ENCODE measurements at regions not wholly inside any gene's neighbourhood (a gene's known extent, or its start where the extent isn't known, plus 50 kb on each side); places are given as distances from the start of the nearest gene placed in this dataset.

- CTCF ChIA-PET: no interaction called here
- ATAC-seq (ENCODE audit: poor library complexity): no peak
Measured at GRCh38 chr9:92196400-92196799, 81.2 kb upstream of the SPTLC1 start.

DNA sequence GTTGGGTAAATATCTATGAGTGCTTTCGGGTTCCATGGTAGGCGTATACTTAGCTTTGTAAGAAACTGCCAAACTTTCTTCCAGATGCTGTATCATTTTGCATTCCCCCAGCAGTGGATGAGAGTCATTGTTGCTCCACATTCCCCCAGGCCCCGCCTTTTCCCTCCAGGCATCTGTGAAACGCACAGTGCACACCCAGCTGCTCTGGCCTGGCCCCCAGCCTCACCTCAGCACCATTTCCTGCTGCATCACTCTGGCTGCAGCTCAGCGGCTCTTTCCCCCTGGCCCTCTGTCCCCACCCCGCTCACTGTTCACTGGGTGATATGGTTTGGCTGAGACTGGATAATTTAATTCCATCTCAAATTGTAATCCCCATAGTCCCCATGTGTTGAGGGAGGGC, 76.6 kb upstream of the SPTLC1 start:
- Mint-ChIP-seq H3K36me3 (ENCODE audit: low read depth) (no peaks in the 10 kb centered on the region), H3K27ac (no peak overlapping the region), H3K27me3 (peaks cover 7% of the 10 kb centered on the region), H3K9me3 (peaks cover 4% of the 10 kb centered on the region), H3K4me3 (no peak overlapping the region), H3K4me1 (ENCODE audit: low read depth) (no peaks in the 10 kb centered on the region)
- no peaks in the 10 kb centered on the region for H3K27me3 ChIP-seq (ENCODE audit: control insufficient read depth in 1 of 2, insufficient read depth in 2 of 2, low read length in 2 of 2)
- ChIA-PET CTCF (no interaction called here), POLR2A (no interaction called here)
- ATAC-seq (ENCODE audit: poor library complexity) (no peak), DNase-seq (no peak)
- no peaks in the 10 kb centered on the region for H3K9me3 ChIP-seq (ENCODE audit: control insufficient read depth in 1 of 2, insufficient read depth in 1 of 2, low read length in 2 of 2)
- no peak overlapping the region for H3K27ac ChIP-seq (ENCODE audit: low read depth in 1 of 2, low read length in 2 of 2)
- no peaks in the 10 kb centered on the region for H3K36me3 ChIP-seq (ENCODE audit: insufficient read depth, low read length)
- H3K4me1 ChIP-seq (ENCODE audit: insufficient read depth, low read length): no peaks in the 10 kb centered on the region
- TF ChIP-seq, protein P1, sequence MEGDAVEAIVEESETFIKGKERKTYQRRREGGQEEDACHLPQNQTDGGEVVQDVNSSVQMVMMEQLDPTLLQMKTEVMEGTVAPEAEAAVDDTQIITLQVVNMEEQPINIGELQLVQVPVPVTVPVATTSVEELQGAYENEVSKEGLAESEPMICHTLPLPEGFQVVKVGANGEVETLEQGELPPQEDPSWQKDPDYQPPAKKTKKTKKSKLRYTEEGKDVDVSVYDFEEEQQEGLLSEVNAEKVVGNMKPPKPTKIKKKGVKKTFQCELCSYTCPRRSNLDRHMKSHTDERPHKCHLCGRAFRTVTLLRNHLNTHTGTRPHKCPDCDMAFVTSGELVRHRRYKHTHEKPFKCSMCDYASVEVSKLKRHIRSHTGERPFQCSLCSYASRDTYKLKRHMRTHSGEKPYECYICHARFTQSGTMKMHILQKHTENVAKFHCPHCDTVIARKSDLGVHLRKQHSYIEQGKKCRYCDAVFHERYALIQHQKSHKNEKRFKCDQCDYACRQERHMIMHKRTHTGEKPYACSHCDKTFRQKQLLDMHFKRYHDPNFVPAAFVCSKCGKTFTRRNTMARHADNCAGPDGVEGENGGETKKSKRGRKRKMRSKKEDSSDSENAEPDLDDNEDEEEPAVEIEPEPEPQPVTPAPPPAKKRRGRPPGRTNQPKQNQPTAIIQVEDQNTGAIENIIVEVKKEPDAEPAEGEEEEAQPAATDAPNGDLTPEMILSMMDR (IDR thresholded peaks at IDR 0.05): no peak
- H3K4me3 ChIP-seq (ENCODE audit: low read length): no peak overlapping the region
- intact Hi-C loops (cut with DNase I, micrococcal nuclease): no loop called here

More at GRCh38 chr9:92196400-92196799, 81.2 kb upstream of the SPTLC1 start:
- Mint-ChIP-seq H3K4me3 (no peak overlapping the region), H3K27me3 (peaks cover 7% of the 10 kb centered on the region), H3K9me3 (peaks cover 9% of the 10 kb centered on the region), H3K36me3 (ENCODE audit: low read depth) (no peaks in the 10 kb centered on the region), H3K4me1 (ENCODE audit: low read depth) (no peaks in the 10 kb centered on the region), H3K27ac (no peak overlapping the region)
- Histone ChIP-seq H3K9me3 (ENCODE audit: control insufficient read depth in 1 of 2, insufficient read depth in 1 of 2, low read length in 2 of 2) (peaks cover 4% of the 10 kb centered on the region in 2 experiments), H3K27me3 (ENCODE audit: control insufficient read depth in 1 of 2, insufficient read depth in 2 of 2, low read length in 2 of 2) (no peaks in the 10 kb centered on the region), H3K27ac (ENCODE audit: low read depth in 1 of 2, low read length in 2 of 2) (no peak overlapping the region), H3K36me3 (ENCODE audit: insufficient read depth, low read length) (no peaks in the 10 kb centered on the region), H3K4me1 (ENCODE audit: insufficient read depth, low read length) (no peaks in the 10 kb centered on the region), H3K4me3 (ENCODE audit: low read length) (no peak overlapping the region)
- intact Hi-C loops (cut with DNase I, micrococcal nuclease): no loop called here
- POLR2A ChIA-PET: no interaction called here
- TF ChIP-seq, protein P1 (IDR thresholded peaks at IDR 0.05): no peak
- DNase-seq: no peak

- no peak for ATAC-seq (ENCODE audit: poor library complexity)
- Histone ChIP-seq H3K27ac (ENCODE audit: low read depth in 1 of 2, low read length in 2 of 2) (no peak overlapping the region), H3K4me1 (ENCODE audit: insufficient read depth, low read length) (no peaks in the 10 kb centered on the region), H3K36me3 (ENCODE audit: insufficient read depth, low read length) (no peaks in the 10 kb centered on the region), H3K9me3 (ENCODE audit: control insufficient read depth in 1 of 2, insufficient read depth in 1 of 2, low read length in 2 of 2) (no peaks in the 10 kb centered on the region), H3K27me3 (ENCODE audit: control insufficient read depth in 1 of 2, insufficient read depth in 2 of 2, low read length in 2 of 2) (no peaks in the 10 kb centered on the region), H3K4me3 (ENCODE audit: low read length) (no peak overlapping the region)
- POLR2A ChIA-PET: no interaction called here
- Mint-ChIP-seq H3K27me3 (no peaks in the 10 kb centered on the region), H3K4me1 (ENCODE audit: low read depth) (no peaks in the 10 kb centered on the region), H3K36me3 (ENCODE audit: low read depth) (no peaks in the 10 kb centered on the region), H3K27ac (no peak overlapping the region), H3K9me3 (no peaks in the 10 kb centered on the region), H3K4me3 (no peak overlapping the region)
- intact Hi-C loops (cut with DNase I, micrococcal nuclease): no loop called here
- DNase-seq: no peak
- TF ChIP-seq, protein P1 (IDR thresholded peaks at IDR 0.05): no peak
- CTCF ChIA-PET: no interaction called here
Measured at GRCh38 chr9:92190536-92190790, 75.2 kb upstream of the SPTLC1 start.

Data from CD4-positive, alpha-beta T cell (primary cell).